ENCODE measurements at regions not wholly inside any gene's neighbourhood (a gene's known extent, or its start where the extent isn't known, plus 50 kb on each side); places are given as distances from the start of the nearest gene placed in this dataset.
A peak's percentile ranks its signal among the peaks of the same experiment; 100 is the strongest.
"Not testable (repeated sequence)": the region's sequence is repeated elsewhere in the genome, so short reads cannot be mapped to it uniquely, and the experiment has no call there.

GRCh38 chr4:56139241-56139827 is 190.6 kb downstream of the CEP135 start:
- Mint-ChIP-seq H3K9me3 (no peaks in the 10 kb centered on the region), H3K27me3 (ENCODE audit: low read depth) (no peaks in the 10 kb centered on the region)
- no peak overlapping the region for H3K9ac ChIP-seq (ENCODE audit: extremely low read depth, insufficient read length, low read length)

GRCh38 chr4:56134834-56135233 is 186.1 kb downstream of the CEP135 start:
- H3K4me3 Mint-ChIP-seq; H2AK5ac ChIP-seq (ENCODE audit: insufficient read length, low read length); H3K27me3 Mint-ChIP-seq (ENCODE audit: low read depth); H3K56ac ChIP-seq (ENCODE audit: insufficient read length, low read depth, low read length); H2BK12ac ChIP-seq (ENCODE audit: insufficient read length, low read depth, low read length); H3K4me2 ChIP-seq (ENCODE audit: insufficient read depth, insufficient read length, low read length); H3K9me3 ChIP-seq (ENCODE audit: control insufficient read depth, low read depth, low read length); H3K9me3 Mint-ChIP-seq; H2BK5ac ChIP-seq (ENCODE audit: insufficient read length, low read length); H2BK15ac ChIP-seq (ENCODE audit: low read depth, low read length); H4K8ac ChIP-seq (replicated peaks; ENCODE audit: insufficient read length, low read depth, low read length); H3K79me1 ChIP-seq (ENCODE audit: insufficient read depth, low read depth, low read length, poor library complexity, severe bottlenecking); H2BK20ac ChIP-seq (ENCODE audit: low read depth, low read length, poor library complexity, severe bottlenecking); H3T11ph ChIP-seq (ENCODE audit: low read length); H3K23ac ChIP-seq (ENCODE audit: insufficient read length, low read depth, low read length); DNase-seq; H3K36me3 Mint-ChIP-seq (ENCODE audit: insufficient read depth in 1 of 3, low read depth in 3 of 3); H2AFZ ChIP-seq (ENCODE audit: low read length); H3K27me3 ChIP-seq (ENCODE audit: insufficient read depth, low read length); H3K27ac Mint-ChIP-seq; H3K9ac ChIP-seq (ENCODE audit: extremely low read depth, insufficient read length, low read length); H3K4ac ChIP-seq (ENCODE audit: low read depth, low read length); H4K91ac ChIP-seq (ENCODE audit: insufficient read length, low read depth, low read length); H2BK120ac ChIP-seq (ENCODE audit: low read depth, low read length, poor library complexity, severe bottlenecking); H3K4me1 ChIP-seq (ENCODE audit: insufficient read depth, low read length); H4K20me1 ChIP-seq (ENCODE audit: control insufficient read depth, insufficient read depth, insufficient read length); H3K79me2 ChIP-seq (ENCODE audit: insufficient read depth, low read length); H3K23me2 ChIP-seq (ENCODE audit: insufficient read length, low read depth, low read length, poor library complexity, severe bottlenecking); H4K5ac ChIP-seq (ENCODE audit: insufficient read length, low read depth, low read length); H3K14ac ChIP-seq (ENCODE audit: insufficient read depth, low read length); H3K18ac ChIP-seq (ENCODE audit: insufficient read length, low read depth, low read length); H3K27ac ChIP-seq (ENCODE audit: insufficient read length, low read depth, low read length): not testable (repeated sequence)
- no CpG with 5 or more reads among the region's 8 CpGs for WGBS (ENCODE audit: extremely low coverage, insufficient read length, low lambda C conversion rate)
- H3K4me1 Mint-ChIP-seq: peaks cover 8 to 17% of the 10 kb centered on the region in 2 experiments

More at GRCh38 chr4:56139241-56139827, 190.6 kb downstream of the CEP135 start:
- no peak overlapping the region for H2BK120ac ChIP-seq (ENCODE audit: low read depth, low read length, poor library complexity, severe bottlenecking)
- no peak overlapping the region for H2BK5ac ChIP-seq (ENCODE audit: insufficient read length, low read length)
- H3K18ac ChIP-seq (ENCODE audit: insufficient read length, low read depth, low read length): no peak overlapping the region
- WGBS (ENCODE audit: extremely low coverage, insufficient read length, low lambda C conversion rate): no CpG with 5 or more reads among the region's 1 CpG
- H3K9me3 ChIP-seq (ENCODE audit: control insufficient read depth, low read depth, low read length): no peaks in the 10 kb centered on the region
- Mint-ChIP-seq H3K4me1 (peaks cover under 1 to 9% of the 10 kb centered on the region in 2 experiments), H3K4me3 (no peak overlapping the region), H3K36me3 (ENCODE audit: insufficient read depth in 1 of 3, low read depth in 3 of 3) (no peaks in the 10 kb centered on the region), H3K27ac (peak overlapping the region in 1 of 3 experiments; percentile 0; a peak in 1 of 7 replicates)
- H3K27ac ChIP-seq (ENCODE audit: insufficient read length, low read depth, low read length): no peak overlapping the region
- no peak for DNase-seq
- H3K4ac ChIP-seq (ENCODE audit: low read depth, low read length): no peak overlapping the region
- no peak overlapping the region for H2AK5ac ChIP-seq (ENCODE audit: insufficient read length, low read length)
- H3K14ac ChIP-seq (ENCODE audit: insufficient read depth, low read length): no peak overlapping the region
- H4K5ac ChIP-seq (ENCODE audit: insufficient read length, low read depth, low read length): no peak overlapping the region
- H3K23ac ChIP-seq (ENCODE audit: insufficient read length, low read depth, low read length): no peak overlapping the region
- H3T11ph ChIP-seq (ENCODE audit: low read length): no peak overlapping the region
- no peak overlapping the region for H4K91ac ChIP-seq (ENCODE audit: insufficient read length, low read depth, low read length)
- H3K4me2 ChIP-seq (ENCODE audit: insufficient read depth, insufficient read length, low read length): no peak overlapping the region
- H3K27me3 ChIP-seq (ENCODE audit: insufficient read depth, low read length): no peaks in the 10 kb centered on the region
- no peaks in the 10 kb centered on the region for H3K79me2 ChIP-seq (ENCODE audit: insufficient read depth, low read length)
- H3K4me1 ChIP-seq (ENCODE audit: insufficient read depth, low read length): no peaks in the 10 kb centered on the region; the same call in 1 of the 2 replicates
- no peaks in the 10 kb centered on the region for H4K20me1 ChIP-seq (ENCODE audit: control insufficient read depth, insufficient read depth, insufficient read length)
- H2BK15ac ChIP-seq (ENCODE audit: low read depth, low read length): no peak overlapping the region
- H3K23me2 ChIP-seq (ENCODE audit: insufficient read length, low read depth, low read length, poor library complexity, severe bottlenecking): no peaks in the 10 kb centered on the region
- H3K79me1 ChIP-seq (ENCODE audit: insufficient read depth, low read depth, low read length, poor library complexity, severe bottlenecking): no peaks in the 10 kb centered on the region
- H2BK12ac ChIP-seq (ENCODE audit: insufficient read length, low read depth, low read length): no peak overlapping the region
- H2BK20ac ChIP-seq (ENCODE audit: low read depth, low read length, poor library complexity, severe bottlenecking): no peak overlapping the region
- no peak overlapping the region for H3K56ac ChIP-seq (ENCODE audit: insufficient read length, low read depth, low read length)
- H2AFZ ChIP-seq (ENCODE audit: low read length): no peak overlapping the region
- TF ChIP-seq CTCF (conservative IDR thresholded peaks at IDR 0.05): no peak
- no peak overlapping the region for H4K8ac ChIP-seq (replicated peaks; ENCODE audit: insufficient read length, low read depth, low read length)

All from H9 (cell line).